ENCODE measurements at regions not wholly inside any gene's neighbourhood (a gene's known extent, or its start where the extent isn't known, plus 50 kb on each side); places are given as distances from the start of the nearest gene placed in this dataset.
A peak's percentile ranks its signal among the peaks of the same experiment; 100 is the strongest.

DNA sequence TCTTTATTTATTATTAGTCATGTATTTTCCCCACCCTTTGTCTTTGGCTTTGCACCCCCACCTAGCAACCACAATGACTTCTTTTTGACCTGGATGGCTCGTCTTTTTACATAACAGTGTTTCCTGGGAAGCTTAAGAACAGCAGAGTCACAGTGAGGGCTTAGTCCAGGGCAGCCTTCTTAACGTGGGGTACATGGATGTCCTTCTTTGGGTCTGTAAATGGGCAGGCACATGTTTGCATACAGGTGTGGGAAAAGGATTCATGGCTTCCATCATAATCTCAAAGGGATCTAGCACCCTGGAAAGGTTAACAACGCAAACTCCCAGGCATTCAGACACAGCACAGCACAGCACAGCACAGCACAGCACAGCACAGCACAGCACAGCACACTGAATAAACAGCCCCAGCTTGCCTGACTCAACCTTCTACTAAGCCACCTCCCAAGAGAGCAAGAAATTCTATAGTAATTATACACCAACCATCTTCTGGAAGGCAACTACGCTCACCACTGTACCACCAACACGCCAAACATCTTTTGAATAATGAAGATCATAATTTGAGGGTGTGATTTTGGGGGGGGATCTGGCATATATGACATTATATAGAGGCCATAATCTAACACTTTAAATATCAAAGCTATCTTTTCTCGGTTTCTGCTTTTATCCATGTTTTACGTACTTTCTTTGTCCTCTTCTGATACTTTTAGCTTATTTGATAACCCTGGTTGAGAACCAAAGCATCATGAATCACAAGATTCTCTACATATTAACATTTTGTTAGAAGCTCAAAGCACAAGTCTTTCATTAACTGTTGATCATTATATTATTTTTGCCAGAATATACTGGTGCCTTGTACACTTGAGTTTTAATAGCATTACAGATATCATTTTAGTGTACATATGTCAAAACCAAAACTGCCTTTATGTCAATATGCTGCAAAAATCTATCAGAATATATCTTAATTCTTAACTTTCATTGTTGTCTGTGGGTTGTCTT is 177.2 kb upstream of the KLF14 start:
- TF ChIP-seq, protein P1, sequence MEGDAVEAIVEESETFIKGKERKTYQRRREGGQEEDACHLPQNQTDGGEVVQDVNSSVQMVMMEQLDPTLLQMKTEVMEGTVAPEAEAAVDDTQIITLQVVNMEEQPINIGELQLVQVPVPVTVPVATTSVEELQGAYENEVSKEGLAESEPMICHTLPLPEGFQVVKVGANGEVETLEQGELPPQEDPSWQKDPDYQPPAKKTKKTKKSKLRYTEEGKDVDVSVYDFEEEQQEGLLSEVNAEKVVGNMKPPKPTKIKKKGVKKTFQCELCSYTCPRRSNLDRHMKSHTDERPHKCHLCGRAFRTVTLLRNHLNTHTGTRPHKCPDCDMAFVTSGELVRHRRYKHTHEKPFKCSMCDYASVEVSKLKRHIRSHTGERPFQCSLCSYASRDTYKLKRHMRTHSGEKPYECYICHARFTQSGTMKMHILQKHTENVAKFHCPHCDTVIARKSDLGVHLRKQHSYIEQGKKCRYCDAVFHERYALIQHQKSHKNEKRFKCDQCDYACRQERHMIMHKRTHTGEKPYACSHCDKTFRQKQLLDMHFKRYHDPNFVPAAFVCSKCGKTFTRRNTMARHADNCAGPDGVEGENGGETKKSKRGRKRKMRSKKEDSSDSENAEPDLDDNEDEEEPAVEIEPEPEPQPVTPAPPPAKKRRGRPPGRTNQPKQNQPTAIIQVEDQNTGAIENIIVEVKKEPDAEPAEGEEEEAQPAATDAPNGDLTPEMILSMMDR (IDR thresholded peaks at IDR 0.05 in 2 of 3, conservative IDR thresholded peaks at IDR 0.05 in 1 of 3; ENCODE audit: borderline replicate concordance in 1 of 3, insufficient read depth in 1 of 3, low read depth in 2 of 3, low read length in 2 of 3), result no peak
- TF ChIP-seq, protein P2, sequence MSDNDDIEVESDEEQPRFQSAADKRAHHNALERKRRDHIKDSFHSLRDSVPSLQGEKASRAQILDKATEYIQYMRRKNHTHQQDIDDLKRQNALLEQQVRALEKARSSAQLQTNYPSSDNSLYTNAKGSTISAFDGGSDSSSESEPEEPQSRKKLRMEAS (IDR thresholded peaks at IDR 0.05), result no peak
- TF ChIP-seq EZH2 (IDR thresholded peaks at IDR 0.05) (no peak), POLR2A (IDR thresholded peaks at IDR 0.05; ENCODE audit: borderline replicate concordance, extremely low read depth, insufficient read depth, insufficient read length) (no peak), SIN3A (IDR thresholded peaks at IDR 0.05; ENCODE audit: low read depth) (no peak), CEBPB (IDR thresholded peaks at IDR 0.05; ENCODE audit: low read depth) (no peak), POLR2AphosphoS5 (IDR thresholded peaks at IDR 0.05; ENCODE audit: low read depth, low read length) (peak; percentile 34), YY1 (IDR thresholded peaks at IDR 0.05; ENCODE audit: extremely low read depth, insufficient replicate concordance, low read depth, low read length) (no peak)
